Upper lobe of right lung (tissue), 1 donor: ENCODE measurements at regions not wholly inside any gene's neighbourhood (a gene's known extent, or its start where the extent isn't known, plus 50 kb on each side); places are given as distances from the start of the nearest gene placed in this dataset.

Source experiments
- ATAC-seq: fragments of 200-7000 bp; cut with Tn5 transposase; one replicate; pipeline ENCODE4 v1.9.1; 2020; ENCODE audit warnings: mild to moderate bottlenecking, moderate library complexity
- DNase-seq: peaks from one replicate; pipeline ENCODE4 v3.0.0-alpha.2; 2020
- H3K27ac ChIP-seq: fragments of 200-600 bp; one replicate; pipeline ENCODE4 v1.8.0; 2022
- H3K27me3 ChIP-seq: fragments of 200-600 bp; one replicate; pipeline ENCODE4 v1.8.0; 2022; ENCODE audit warnings: mild to moderate bottlenecking
- H3K36me3 ChIP-seq: fragments of 200-600 bp; one replicate; pipeline ENCODE4 v1.8.0; 2022
- H3K4me1 ChIP-seq: fragments of 200-600 bp; one replicate; pipeline ENCODE4 v1.8.0; 2022
- H3K4me3 ChIP-seq: fragments of 200-600 bp; one replicate; pipeline ENCODE4 v1.8.0; 2022; ENCODE audit warnings: mild to moderate bottlenecking
- H3K9me3 ChIP-seq: fragments of 200-600 bp; one replicate; pipeline ENCODE4 v1.8.0; 2022
- intact Hi-C: fragments of 100-400 bp; cut with DNase I; formaldehyde crosslinking; loops from one replicate; pipeline ENCODE4 v1.11.0; 2022
- TF ChIP-seq, protein P1 (sequence below): fragments of 200-600 bp; IDR thresholded peaks from one replicate; pipeline ENCODE4 v1.8.0; 2022; ENCODE audit warnings: antibody characterized with exemption
- donor health status: DM: no; HTN: yes; CAD: no; lungs with severe emphysema.

DNA sequence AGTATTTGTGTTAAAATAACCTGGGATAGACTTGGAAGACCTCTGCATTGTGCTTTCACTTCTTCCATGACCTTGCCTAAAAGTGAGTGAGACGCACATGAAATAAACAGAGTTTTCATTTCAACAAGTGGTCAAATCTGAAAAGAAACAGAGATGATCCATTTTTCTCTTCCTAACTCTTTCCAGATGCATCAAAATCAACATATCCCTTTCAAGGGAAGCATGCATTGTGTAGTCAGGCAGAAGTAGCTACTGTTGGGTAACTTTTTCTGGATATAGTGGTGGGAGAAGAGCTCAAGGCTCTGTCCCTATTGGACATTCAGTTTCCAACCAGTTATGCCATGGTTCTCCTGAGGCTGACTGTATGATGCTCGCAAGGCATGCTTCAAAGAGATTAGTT lies 233.0 kb upstream of the JAG1 start:
- ATAC-seq (no peak), DNase-seq (no peak)
- Histone ChIP-seq H3K4me1 (peaks cover 10% of the 10 kb centered on the region), H3K36me3 (no peaks in the 10 kb centered on the region), H3K27me3 (no peaks in the 10 kb centered on the region), H3K9me3 (no peaks in the 10 kb centered on the region), H3K4me3 (no peak overlapping the region), H3K27ac (no peak overlapping the region)
- TF ChIP-seq, protein P1, sequence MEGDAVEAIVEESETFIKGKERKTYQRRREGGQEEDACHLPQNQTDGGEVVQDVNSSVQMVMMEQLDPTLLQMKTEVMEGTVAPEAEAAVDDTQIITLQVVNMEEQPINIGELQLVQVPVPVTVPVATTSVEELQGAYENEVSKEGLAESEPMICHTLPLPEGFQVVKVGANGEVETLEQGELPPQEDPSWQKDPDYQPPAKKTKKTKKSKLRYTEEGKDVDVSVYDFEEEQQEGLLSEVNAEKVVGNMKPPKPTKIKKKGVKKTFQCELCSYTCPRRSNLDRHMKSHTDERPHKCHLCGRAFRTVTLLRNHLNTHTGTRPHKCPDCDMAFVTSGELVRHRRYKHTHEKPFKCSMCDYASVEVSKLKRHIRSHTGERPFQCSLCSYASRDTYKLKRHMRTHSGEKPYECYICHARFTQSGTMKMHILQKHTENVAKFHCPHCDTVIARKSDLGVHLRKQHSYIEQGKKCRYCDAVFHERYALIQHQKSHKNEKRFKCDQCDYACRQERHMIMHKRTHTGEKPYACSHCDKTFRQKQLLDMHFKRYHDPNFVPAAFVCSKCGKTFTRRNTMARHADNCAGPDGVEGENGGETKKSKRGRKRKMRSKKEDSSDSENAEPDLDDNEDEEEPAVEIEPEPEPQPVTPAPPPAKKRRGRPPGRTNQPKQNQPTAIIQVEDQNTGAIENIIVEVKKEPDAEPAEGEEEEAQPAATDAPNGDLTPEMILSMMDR, result no peak
- intact Hi-C loops, result no loop called here

GRCh38 chr20:10909803-10910202 lies 236.0 kb upstream of the JAG1 start:
- DNase-seq (no peak), ATAC-seq (no peak)
- Histone ChIP-seq H3K9me3 (no peaks in the 10 kb centered on the region), H3K27ac (no peak overlapping the region), H3K4me1 (peaks cover 10% of the 10 kb centered on the region), H3K36me3 (no peaks in the 10 kb centered on the region), H3K4me3 (no peak overlapping the region), H3K27me3 (no peaks in the 10 kb centered on the region)
- intact Hi-C loops, result no loop called here
- TF ChIP-seq, protein P1, result no peak

- DNase-seq (no peak), ATAC-seq (peak; percentile 34)
- no peaks in the 10 kb centered on the region for H3K27me3 ChIP-seq
- peaks cover 10% of the 10 kb centered on the region for H3K4me1 ChIP-seq
- no peaks in the 10 kb centered on the region for H3K36me3 ChIP-seq
- TF ChIP-seq, protein P1, result peak; percentile 12
- intact Hi-C loops, result no loop called here
- no peaks in the 10 kb centered on the region for H3K9me3 ChIP-seq
- H3K27ac ChIP-seq, result peak overlapping the region; percentile 32
- H3K4me3 ChIP-seq, result peak overlapping the region; percentile 23
These were observed 236.9 kb upstream of the JAG1 start for GRCh38 chr20:10910535-10911178.

DNA sequence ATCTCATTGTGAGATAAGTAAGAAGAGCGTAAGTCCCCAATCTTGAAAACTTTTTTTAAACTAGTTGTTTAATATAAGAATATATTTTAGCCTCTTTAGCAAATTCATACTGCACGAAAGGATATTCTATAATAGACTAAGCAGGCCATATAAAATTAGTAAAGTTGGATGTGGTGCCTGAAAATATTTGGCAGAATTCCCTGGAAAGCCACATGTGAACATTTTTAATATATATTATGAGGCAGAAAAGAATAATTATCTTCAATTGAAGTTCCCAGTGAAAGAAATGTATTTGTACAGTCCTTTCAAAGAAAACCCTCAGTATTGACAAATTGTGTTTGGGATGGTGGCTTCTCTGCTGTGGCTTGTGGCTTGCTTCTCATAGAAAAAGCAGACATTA lies 237.5 kb upstream of the JAG1 start:
- Histone ChIP-seq H3K9me3 (no peaks in the 10 kb centered on the region), H3K27me3 (no peaks in the 10 kb centered on the region), H3K4me3 (no peak overlapping the region), H3K4me1 (peaks cover 10% of the 10 kb centered on the region), H3K36me3 (no peaks in the 10 kb centered on the region), H3K27ac (no peak overlapping the region)
- TF ChIP-seq, protein P1, result no peak
- ATAC-seq (no peak), DNase-seq (no peak)
- intact Hi-C loops, result no loop called here

DNA sequence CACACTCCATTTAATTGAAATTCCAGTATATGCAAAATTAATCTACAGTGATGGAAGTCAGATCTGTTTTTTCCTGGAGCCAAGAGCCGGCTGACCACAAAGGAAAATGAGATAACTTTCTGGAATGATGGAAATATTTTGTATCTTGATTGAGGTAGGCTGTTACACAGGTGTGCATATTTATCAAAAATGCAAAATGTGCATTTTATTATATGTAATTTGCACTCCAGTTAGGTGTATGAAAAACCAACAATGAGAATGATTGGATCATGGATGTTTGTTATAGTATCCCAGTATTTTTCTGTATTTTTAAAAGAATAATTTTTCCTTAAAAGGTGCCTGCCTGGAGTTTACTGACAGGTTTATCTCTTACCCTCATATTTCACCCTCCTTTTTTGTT lies 242.0 kb upstream of the JAG1 start:
- Histone ChIP-seq H3K9me3 (no peaks in the 10 kb centered on the region), H3K4me3 (no peak overlapping the region), H3K4me1 (peaks cover 4% of the 10 kb centered on the region), H3K36me3 (no peaks in the 10 kb centered on the region), H3K27ac (no peak overlapping the region), H3K27me3 (no peaks in the 10 kb centered on the region)
- intact Hi-C loops, result no loop called here
- ATAC-seq (no peak), DNase-seq (no peak)
- TF ChIP-seq, protein P1, result no peak

DNA sequence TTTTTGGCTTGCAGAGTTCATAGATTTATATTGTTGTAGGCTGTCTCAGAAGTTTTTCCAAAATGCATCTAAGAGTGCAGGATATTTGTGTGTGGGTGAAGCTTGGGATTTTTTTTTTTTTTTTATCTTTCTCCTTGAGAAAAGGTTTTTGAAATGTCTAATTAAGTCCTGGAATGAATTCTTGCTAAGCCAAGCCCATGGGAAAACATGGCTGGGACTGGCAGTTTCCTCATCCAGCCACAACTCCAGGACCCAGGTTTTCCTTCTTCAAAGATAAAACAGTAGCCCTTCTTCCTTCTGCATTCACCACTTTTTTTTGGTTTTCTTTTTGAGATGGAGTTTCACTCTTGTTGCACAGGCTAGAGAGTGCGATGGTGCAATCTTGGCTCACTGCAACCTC lies 242.5 kb upstream of the JAG1 start:
- Histone ChIP-seq H3K4me3 (no peak overlapping the region), H3K27me3 (no peaks in the 10 kb centered on the region), H3K4me1 (no peaks in the 10 kb centered on the region), H3K27ac (no peak overlapping the region), H3K9me3 (no peaks in the 10 kb centered on the region), H3K36me3 (no peaks in the 10 kb centered on the region)
- ATAC-seq, result no peak
- no peak for DNase-seq
- intact Hi-C loops, result no loop called here
- TF ChIP-seq, protein P1, result no peak
